IMR-90 (cell line): ENCODE measurements at regions not wholly inside any gene's neighbourhood (a gene's known extent, or its start where the extent isn't known, plus 50 kb on each side); places are given as distances from the start of the nearest gene placed in this dataset.

ENCODE experiments used
- BHLHE40 ChIP-seq: fragments of 150-350 bp; IDR thresholded peaks from 2 replicates; pipeline ENCODE4 v1.6.1; 2016; ENCODE audit warnings: mild to moderate bottlenecking, low read depth, low read length
- CEBPB ChIP-seq: IDR thresholded peaks from 2 replicates; pipeline ENCODE4 v1.6.1; 2012; ENCODE audit warnings: low read depth, low read length, improper control_type of control experiment
- CTCF ChIP-seq: conservative IDR thresholded peaks from 2 replicates; pipeline ENCODE4 v1.5.1; 2012; ENCODE audit warnings: mild to moderate bottlenecking, low read depth, low read length, improper control_type of control experiment
- ELK1 ChIP-seq: fragments of 150-350 bp; IDR thresholded peaks from 2 replicates; pipeline ENCODE4 v1.6.1; 2016; ENCODE audit warnings: low read depth, mild to moderate bottlenecking, low read length, moderate library complexity, borderline replicate concordance
- FOS ChIP-seq: fragments of 150-350 bp; IDR thresholded peaks from 2 replicates; pipeline ENCODE4 v1.6.1; 2016; ENCODE audit warnings: low read depth, low read length
- MAFK ChIP-seq: IDR thresholded peaks from 2 replicates; pipeline ENCODE4 v1.6.1; 2012; ENCODE audit warnings: low read depth, low read length, improper control_type of control experiment
- MAZ ChIP-seq: IDR thresholded peaks from 2 replicates; pipeline ENCODE4 v1.6.1; 2012; ENCODE audit warnings: low read depth, mild to moderate bottlenecking, low read length, improper control_type of control experiment, moderate library complexity, borderline replicate concordance
- NFE2L2 ChIP-seq: fragments of 150-350 bp; IDR thresholded peaks from 2 replicates; pipeline ENCODE4 v1.6.1; 2016; ENCODE audit warnings: low read depth, mild to moderate bottlenecking, low read length
- POLR2A ChIP-seq: IDR thresholded peaks from 2 replicates; pipeline ENCODE4 v1.6.1; 2012; ENCODE audit warnings: mild to moderate bottlenecking, low read depth, low read length
- RAD21 ChIP-seq: IDR thresholded peaks from 2 replicates; pipeline ENCODE4 v1.6.1; 2012; ENCODE audit warnings: low read length, improper control_type of control experiment
- RCOR1 ChIP-seq: IDR thresholded peaks from 2 replicates; pipeline ENCODE4 v1.6.1; 2012; ENCODE audit warnings: mild to moderate bottlenecking, low read length, improper control_type of control experiment; ENCODE audit not compliant: insufficient replicate concordance
- SMC3 ChIP-seq: fragments of 150-350 bp; IDR thresholded peaks from 2 replicates; pipeline ENCODE4 v1.6.1; 2016; ENCODE audit warnings: low read depth, mild to moderate bottlenecking, antibody characterized with exemption, low read length, moderate library complexity
- USF2 ChIP-seq: fragments of 150-350 bp; IDR thresholded peaks from 2 replicates; pipeline ENCODE4 v1.6.1; 2017; ENCODE audit warnings: mild to moderate bottlenecking, antibody characterized with exemption, low read length, low read depth

GRCh38 chr5:27312291-27312893, 274.0 kb upstream of the CDH9 start:
- no peak for TF ChIP-seq CTCF
- TF ChIP-seq RCOR1: no peak
- TF ChIP-seq MAFK: no peak
- no peak for TF ChIP-seq USF2
- TF ChIP-seq POLR2A: no peak
- no peak for TF ChIP-seq SMC3
- TF ChIP-seq RAD21: no peak
- TF ChIP-seq NFE2L2: no peak
- no peak for TF ChIP-seq ELK1
- no peak for TF ChIP-seq BHLHE40
- TF ChIP-seq FOS: no peak
- TF ChIP-seq MAZ: no peak
- no peak for TF ChIP-seq CEBPB
